CD8-positive, alpha-beta memory T cell (primary cell): ENCODE measurements at regions not wholly inside any gene's neighbourhood (a gene's known extent, or its start where the extent isn't known, plus 50 kb on each side); places are given as distances from the start of the nearest gene placed in this dataset.

Experiments
- CTCF ChIA-PET: fragments of 350-600 bp; sonication (Branson Sonifier 250); formaldehyde crosslinking; loops from one replicate; lab custom pipeline; 2021; ENCODE audit warnings: antibody characterized with exemption; lab: Charles Lee
- POLR2A ChIA-PET: fragments of 350-600 bp; sonication (Branson Sonifier 250); formaldehyde crosslinking; loops from one replicate; lab custom pipeline; 2021; ENCODE audit warnings: antibody characterized with exemption; lab: Charles Lee
- DNase-seq, 5 donors: peaks; one replicate each; pipeline versions ENCODE4 v3.0.0 to v3.0.0-alpha.2; 2020 to 2022; ENCODE audit warnings: mixed read lengths in 1 of 5
- H3K27ac ChIP-seq: one replicate; pipeline ENCODE4 v1.7.0; 2013; ENCODE audit warnings: low read depth, mild to moderate bottlenecking, low read length, moderate library complexity
- H3K27me3 ChIP-seq: 2 replicates; pipeline ENCODE4 v1.7.0; 2013; ENCODE audit warnings: low read length, mild to moderate bottlenecking; ENCODE audit not compliant: insufficient read depth, poor library complexity, severe bottlenecking
- H3K36me3 ChIP-seq: 2 replicates; pipeline ENCODE4 v1.7.0; 2013; ENCODE audit warnings: mild to moderate bottlenecking, low read length, moderate library complexity; ENCODE audit not compliant: insufficient read depth
- H3K4me1 ChIP-seq: 2 replicates; pipeline ENCODE4 v1.7.0; 2013; ENCODE audit warnings: mild to moderate bottlenecking, low read length, moderate library complexity; ENCODE audit not compliant: insufficient read depth
- H3K4me3 ChIP-seq: 2 replicates; pipeline ENCODE4 v1.7.0; 2013; ENCODE audit warnings: mild to moderate bottlenecking, low read length
- H3K9me3 ChIP-seq: 2 replicates; pipeline ENCODE4 v1.7.0; 2013; ENCODE audit warnings: mild to moderate bottlenecking, low read length
- H3K27ac Mint-ChIP-seq, 8 donors: one replicate each; pipeline ENCODE4 v1.8.0; 2020 to 2021; ENCODE audit warnings: mixed read lengths in 8 of 8, mild to moderate bottlenecking in 6 of 8, inconsistent platforms in 3 of 8, moderate library complexity in 3 of 8
- H3K27me3 Mint-ChIP-seq, 2 donors: one replicate each; pipeline ENCODE4 v1.8.0; 2020 to 2021; ENCODE audit warnings: mixed read lengths in 2 of 2, mild to moderate bottlenecking in 1 of 2, moderate library complexity in 1 of 2
- H3K36me3 Mint-ChIP-seq, 3 donors: one replicate each; pipeline ENCODE4 v1.8.0; 2020 to 2021; ENCODE audit warnings: mixed read lengths in 3 of 3, inconsistent platforms in 1 of 3, mild to moderate bottlenecking in 1 of 3
- H3K4me1 Mint-ChIP-seq, 3 donors: one replicate each; pipeline ENCODE4 v1.8.0; 2020 to 2021; ENCODE audit warnings: mixed read lengths in 3 of 3, inconsistent platforms in 1 of 3, mild to moderate bottlenecking in 1 of 3
- H3K4me3 Mint-ChIP-seq, 7 donors: one replicate each; pipeline ENCODE4 v1.8.0; 2020 to 2021; ENCODE audit warnings: mixed read lengths in 7 of 7, mild to moderate bottlenecking in 6 of 7, moderate library complexity in 4 of 7, inconsistent platforms in 2 of 7
- H3K9me3 Mint-ChIP-seq, 5 donors: one replicate each; pipeline ENCODE4 v1.8.0; 2020 to 2022; ENCODE audit warnings: mixed read lengths in 5 of 5, mild to moderate bottlenecking in 3 of 5, moderate library complexity in 2 of 5, inconsistent platforms in 1 of 5

GRCh38 chr20:12827816-12828385 lies 180.9 kb upstream of the SPTLC3 start:
- H3K27ac Mint-ChIP-seq: no peak overlapping the region
- CTCF ChIA-PET: no interaction called here
- H3K4me3 ChIP-seq: no peak overlapping the region
- H3K4me3 Mint-ChIP-seq: no peak overlapping the region
- no peak for DNase-seq
- no peaks in the 10 kb centered on the region for H3K27me3 ChIP-seq
- H3K27me3 Mint-ChIP-seq: no peaks in the 10 kb centered on the region
- POLR2A ChIA-PET: no interaction called here
- no peaks in the 10 kb centered on the region for H3K4me1 ChIP-seq
- no peak overlapping the region for H3K27ac ChIP-seq
- H3K36me3 Mint-ChIP-seq: no peaks in the 10 kb centered on the region
- H3K36me3 ChIP-seq: no peaks in the 10 kb centered on the region
- no peaks in the 10 kb centered on the region for H3K4me1 Mint-ChIP-seq
- peaks cover 0 to 7% (median 2%) of the 10 kb centered on the region in 5 donors for H3K9me3 Mint-ChIP-seq
- H3K9me3 ChIP-seq: no peaks in the 10 kb centered on the region

DNA sequence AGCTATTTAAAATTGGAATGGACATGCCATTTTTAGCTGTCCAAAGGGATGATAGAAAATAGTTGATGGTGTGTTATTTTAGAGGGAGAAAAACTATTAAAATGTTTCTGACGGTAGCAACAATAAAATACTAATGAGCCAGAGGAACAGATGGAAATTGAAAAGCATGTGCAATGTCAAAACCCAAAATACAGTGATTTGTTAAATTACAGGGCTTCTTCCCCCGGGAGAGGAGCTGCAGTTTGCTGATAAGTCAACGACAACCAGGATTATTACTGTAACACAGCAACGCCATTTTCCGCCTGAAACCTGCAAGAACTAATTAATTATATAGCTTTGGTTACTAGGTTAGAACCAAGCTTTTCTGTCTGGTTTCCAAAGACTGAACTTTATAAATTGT lies 179.6 kb upstream of the SPTLC3 start:
- DNase-seq: no peak
- Mint-ChIP-seq H3K36me3 (no peaks in the 10 kb centered on the region), H3K4me1 (no peaks in the 10 kb centered on the region), H3K9me3 (peaks cover 0 to 5% (median 0%) of the 10 kb centered on the region in 5 donors), H3K4me3 (no peak overlapping the region), H3K27me3 (no peaks in the 10 kb centered on the region), H3K27ac (no peak overlapping the region)
- CTCF ChIA-PET: no interaction called here
- Histone ChIP-seq H3K27me3 (no peaks in the 10 kb centered on the region), H3K9me3 (no peaks in the 10 kb centered on the region), H3K36me3 (no peaks in the 10 kb centered on the region), H3K4me1 (no peaks in the 10 kb centered on the region), H3K4me3 (no peak overlapping the region), H3K27ac (no peak overlapping the region)
- POLR2A ChIA-PET: no interaction called here

DNA sequence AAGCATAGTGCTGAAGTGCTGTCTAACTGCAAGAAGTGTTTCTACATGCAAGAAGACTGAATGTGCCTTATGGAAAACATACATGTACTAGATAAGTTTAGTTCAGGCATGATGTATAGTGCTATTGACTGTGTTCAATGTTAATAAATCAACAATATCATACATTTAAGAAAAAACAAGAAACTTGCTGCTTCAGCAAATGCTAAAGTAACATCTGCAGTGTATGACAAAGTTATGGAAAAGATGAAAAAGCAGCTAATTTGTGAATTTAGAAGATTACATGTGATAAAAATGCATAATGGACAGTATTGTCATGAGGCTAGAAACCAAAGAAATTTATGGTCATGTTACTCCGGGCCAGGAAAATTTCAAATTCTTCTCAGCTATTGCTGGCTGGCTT lies 174.9 kb upstream of the SPTLC3 start:
- H3K4me3 Mint-ChIP-seq: no peak overlapping the region
- POLR2A ChIA-PET: no interaction called here
- CTCF ChIA-PET: no interaction called here

DNA sequence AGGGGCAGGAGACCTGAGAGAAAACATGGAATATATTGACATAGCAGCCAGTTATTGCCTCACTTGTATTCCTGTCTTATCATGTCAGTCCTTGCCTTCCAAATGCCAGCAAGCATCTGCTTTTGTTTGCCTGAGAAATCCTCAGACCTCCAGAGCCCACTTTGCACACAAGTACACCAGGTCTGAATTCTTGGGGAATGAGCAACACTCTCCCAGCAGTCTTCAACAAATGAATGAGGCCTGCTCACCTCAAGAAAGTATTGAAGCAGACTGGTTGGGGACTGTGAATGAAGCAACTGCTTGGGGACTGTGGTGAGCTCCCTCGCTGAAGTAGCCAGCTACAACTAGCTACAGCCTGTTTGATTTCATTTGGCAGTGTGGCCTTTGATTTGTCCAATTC lies 172.8 kb upstream of the SPTLC3 start:
- no peaks in the 10 kb centered on the region for H3K36me3 Mint-ChIP-seq
- DNase-seq: no peak
- ChIA-PET POLR2A (no interaction called here), CTCF (no interaction called here)
- no peaks in the 10 kb centered on the region for H3K27me3 Mint-ChIP-seq
- H3K27ac Mint-ChIP-seq: no peak overlapping the region
- H3K4me3 Mint-ChIP-seq: no peak overlapping the region
- H3K9me3 Mint-ChIP-seq: peaks cover 0 to 4% (median 2%) of the 10 kb centered on the region in 5 donors
- H3K36me3 ChIP-seq: no peaks in the 10 kb centered on the region
- H3K9me3 ChIP-seq: no peaks in the 10 kb centered on the region
- no peaks in the 10 kb centered on the region for H3K27me3 ChIP-seq
- H3K4me1 Mint-ChIP-seq: no peaks in the 10 kb centered on the region
- H3K4me3 ChIP-seq: no peak overlapping the region
- no peak overlapping the region for H3K27ac ChIP-seq
- H3K4me1 ChIP-seq: no peaks in the 10 kb centered on the region

More for the DNA sequence above, 174.9 kb upstream of the SPTLC3 start:
- H3K4me1 Mint-ChIP-seq: no peaks in the 10 kb centered on the region
- H3K27me3 Mint-ChIP-seq: no peaks in the 10 kb centered on the region
- peaks cover 0 to 4% (median 0%) of the 10 kb centered on the region in 5 donors for H3K9me3 Mint-ChIP-seq
- Histone ChIP-seq H3K36me3 (no peaks in the 10 kb centered on the region), H3K4me1 (no peaks in the 10 kb centered on the region), H3K4me3 (no peak overlapping the region), H3K27ac (no peak overlapping the region), H3K27me3 (no peaks in the 10 kb centered on the region), H3K9me3 (no peaks in the 10 kb centered on the region)
- no peaks in the 10 kb centered on the region for H3K36me3 Mint-ChIP-seq
- no peak for DNase-seq
- H3K27ac Mint-ChIP-seq: no peak overlapping the region

- Histone ChIP-seq H3K4me1 (no peaks in the 10 kb centered on the region), H3K27me3 (no peaks in the 10 kb centered on the region), H3K27ac (no peak overlapping the region), H3K9me3 (no peaks in the 10 kb centered on the region), H3K36me3 (no peaks in the 10 kb centered on the region), H3K4me3 (no peak overlapping the region)
- no peaks in the 10 kb centered on the region for H3K27me3 Mint-ChIP-seq
- ChIA-PET POLR2A (no interaction called here), CTCF (no interaction called here)
- peaks cover 0 to 4% (median 2%) of the 10 kb centered on the region in 5 donors for H3K9me3 Mint-ChIP-seq
- H3K27ac Mint-ChIP-seq: no peak overlapping the region
- no peaks in the 10 kb centered on the region for H3K4me1 Mint-ChIP-seq
- DNase-seq: no peak
- no peaks in the 10 kb centered on the region for H3K36me3 Mint-ChIP-seq
- no peak overlapping the region for H3K4me3 Mint-ChIP-seq
Measured at GRCh38 chr20:12837646-12838045, 171.1 kb upstream of the SPTLC3 start.

- Mint-ChIP-seq H3K36me3 (no peaks in the 10 kb centered on the region), H3K27ac (no peak overlapping the region), H3K4me3 (no peak overlapping the region), H3K4me1 (no peaks in the 10 kb centered on the region), H3K27me3 (no peaks in the 10 kb centered on the region), H3K9me3 (peaks cover 0 to 4% (median 2%) of the 10 kb centered on the region in 5 donors)
- CTCF ChIA-PET: no interaction called here
- DNase-seq: no peak
- Histone ChIP-seq H3K36me3 (no peaks in the 10 kb centered on the region), H3K4me1 (no peaks in the 10 kb centered on the region), H3K27ac (no peak overlapping the region), H3K4me3 (no peak overlapping the region), H3K9me3 (no peaks in the 10 kb centered on the region), H3K27me3 (no peaks in the 10 kb centered on the region)
- POLR2A ChIA-PET: no interaction called here
Measured at GRCh38 chr20:12838261-12838866, 170.4 kb upstream of the SPTLC3 start.

- no peak for DNase-seq
- CTCF ChIA-PET: no interaction called here
Measured at GRCh38 chr20:12847872-12848271, 160.9 kb upstream of the SPTLC3 start.

GRCh38 chr20:12849225-12849910 lies 159.4 kb upstream of the SPTLC3 start:
- Mint-ChIP-seq H3K9me3 (peaks cover 0 to 15% (median 6%) of the 10 kb centered on the region in 5 donors), H3K4me1 (no peaks in the 10 kb centered on the region), H3K36me3 (no peaks in the 10 kb centered on the region), H3K27me3 (peaks cover 0 to 3% of the 10 kb centered on the region in 2 donors), H3K4me3 (no peak overlapping the region), H3K27ac (no peak overlapping the region)
- ChIA-PET CTCF (no interaction called here), POLR2A (no interaction called here)
- Histone ChIP-seq H3K4me1 (no peaks in the 10 kb centered on the region), H3K27ac (no peak overlapping the region), H3K36me3 (no peaks in the 10 kb centered on the region), H3K9me3 (no peaks in the 10 kb centered on the region), H3K27me3 (no peaks in the 10 kb centered on the region), H3K4me3 (no peak overlapping the region)
- no peak for DNase-seq

More at GRCh38 chr20:12847872-12848271, 160.9 kb upstream of the SPTLC3 start:
- no peak overlapping the region for H3K27ac Mint-ChIP-seq
- no peak overlapping the region for H3K4me3 Mint-ChIP-seq
- H3K4me1 Mint-ChIP-seq: no peaks in the 10 kb centered on the region
- no peaks in the 10 kb centered on the region for H3K4me1 ChIP-seq
- no peaks in the 10 kb centered on the region for H3K36me3 ChIP-seq
- H3K4me3 ChIP-seq: no peak overlapping the region
- no peak overlapping the region for H3K27ac ChIP-seq
- POLR2A ChIA-PET: no interaction called here
- H3K27me3 Mint-ChIP-seq: peaks cover 0 to 3% of the 10 kb centered on the region in 2 donors
- H3K36me3 Mint-ChIP-seq: no peaks in the 10 kb centered on the region
- H3K9me3 ChIP-seq: no peaks in the 10 kb centered on the region
- peaks cover 0 to 15% (median 3%) of the 10 kb centered on the region in 5 donors for H3K9me3 Mint-ChIP-seq
- no peaks in the 10 kb centered on the region for H3K27me3 ChIP-seq
